Right cardiac atrium (tissue), 5 donors: ENCODE measurements at regions not wholly inside any gene's neighbourhood (a gene's known extent, or its start where the extent isn't known, plus 50 kb on each side); places are given as distances from the start of the nearest gene placed in this dataset.
"Not testable (repeated sequence)": the region's sequence is repeated elsewhere in the genome, so short reads cannot be mapped to it uniquely, and the experiment has no call there.

Experiments
- ATAC-seq, 2 donors: fragments of 200-7000 bp; cut with Tn5 transposase; one replicate each; pipeline versions ENCODE4 v1.8.0 to v1.9.1; 2020; ENCODE audit warnings: moderate library complexity in 2 of 2, mild to moderate bottlenecking in 1 of 2
- DNase-seq, 3 donors: peaks; one replicate each; pipeline ENCODE4 v3.0.0-alpha.2; 2020
- H3K27ac ChIP-seq: one replicate; pipeline ENCODE4 v1.5.1; 2013; ENCODE audit warnings: mild to moderate bottlenecking, low read length, control low read depth, moderate library complexity
- H3K27me3 ChIP-seq: one replicate; pipeline ENCODE4 v1.6.1; 2013; ENCODE audit not compliant: control insufficient read depth, insufficient read depth
- H3K4me1 ChIP-seq: one replicate; pipeline ENCODE4 v1.6.1; 2013; ENCODE audit warnings: low read length; ENCODE audit not compliant: control insufficient read depth, insufficient read depth
- H3K4me3 ChIP-seq: one replicate; pipeline ENCODE4 v1.5.1; 2013; ENCODE audit warnings: low read length, control low read depth
- H3K9me3 ChIP-seq: one replicate; pipeline ENCODE4 v1.6.1; 2013; ENCODE audit warnings: low read length; ENCODE audit not compliant: control insufficient read depth
- WGBS: extraction: QIAGEN DNeasy Blood & Tissue Kit; methylation state at CpG from one replicate; pipeline ENCODE4 v1.1.7; 2013; 5-methylcytosine and 5-hydroxymethylcytosine counted together
- intact Hi-C, 4 donors: fragments of 100-400 bp; cut with DNase I; formaldehyde crosslinking; loops; one replicate each; pipeline versions ENCODE4 v1.11.0 to v1.14.0; 2022 to 2023
- donor health status: healthy with polysubstance abuse.
- donor health status: DM: no; HTN: yes; CAD: no.
- donor health status: DM: no; HTN: no; CAD: no.
- donor health status: DM: no; HTN: yes; CAD: no; lungs with severe emphysema.
- donor health status: DM: yes; HTN: yes; CAD: no.

- H3K9me3 ChIP-seq, H3K27me3 ChIP-seq, H3K4me1 ChIP-seq, intact Hi-C loops, DNase-seq, H3K27ac ChIP-seq, H3K4me3 ChIP-seq, ATAC-seq: not testable (repeated sequence)
- 26% methylated on average over 3 of the region's 3 CpGs for WGBS
Measured at GRCh38 chrY:10958122-10958521, 1430.4 kb downstream of the TSPY10 start.

- no peaks in the 10 kb centered on the region for H3K4me1 ChIP-seq
- no peaks in the 10 kb centered on the region for H3K9me3 ChIP-seq
- ATAC-seq = no peak
- 56% methylated on average over 10 of the region's 10 CpGs for WGBS
- H3K27me3 ChIP-seq = no peaks in the 10 kb centered on the region
- intact Hi-C loops = no loop called here
- no peak overlapping the region for H3K27ac ChIP-seq
- DNase-seq = no peak
- no peak overlapping the region for H3K4me3 ChIP-seq
Measured at GRCh38 chrY:10973422-10973821, 1445.7 kb downstream of the TSPY10 start.

DNA sequence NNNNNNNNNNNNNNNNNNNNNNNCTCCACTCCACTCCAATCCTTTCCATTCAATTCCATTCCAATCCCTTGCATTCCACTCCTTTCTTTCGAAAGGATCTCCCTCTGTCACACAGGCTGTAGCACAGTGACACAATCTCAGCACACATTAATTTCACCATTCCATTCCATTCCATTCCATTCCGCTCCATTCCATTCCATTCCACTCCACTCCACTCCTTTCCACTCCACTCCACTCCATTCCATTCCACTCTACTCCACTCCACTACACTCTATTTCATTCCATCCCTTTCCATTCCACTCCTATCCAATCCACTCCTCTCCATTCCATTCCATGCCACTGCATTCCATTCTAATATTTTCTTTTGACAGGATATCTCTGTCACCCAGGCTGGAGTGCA lies 1459.0 kb downstream of the TSPY10 start:
- no peak for DNase-seq
- peak in 1 of 2 donors; percentile 50 for ATAC-seq
- H3K27me3 ChIP-seq = no peaks in the 10 kb centered on the region
- intact Hi-C loops = no loop called here
- H3K4me1 ChIP-seq = no peaks in the 10 kb centered on the region
- no peak overlapping the region for H3K4me3 ChIP-seq
- no peak overlapping the region for H3K27ac ChIP-seq
- no peaks in the 10 kb centered on the region for H3K9me3 ChIP-seq
- 62% methylated on average over 2 of the region's 2 CpGs for WGBS

GRCh38 chrY:10987626-10988025 lies 1459.9 kb downstream of the TSPY10 start:
- DNase-seq (no peak), ATAC-seq (peak; percentile 69)
- Histone ChIP-seq H3K4me3 (no peak overlapping the region), H3K27me3 (no peaks in the 10 kb centered on the region), H3K27ac (no peak overlapping the region), H3K4me1 (no peaks in the 10 kb centered on the region), H3K9me3 (no peaks in the 10 kb centered on the region)
- intact Hi-C loops = no loop called here
- WGBS = 35% methylated on average over 1 of the region's 1 CpG

DNA sequence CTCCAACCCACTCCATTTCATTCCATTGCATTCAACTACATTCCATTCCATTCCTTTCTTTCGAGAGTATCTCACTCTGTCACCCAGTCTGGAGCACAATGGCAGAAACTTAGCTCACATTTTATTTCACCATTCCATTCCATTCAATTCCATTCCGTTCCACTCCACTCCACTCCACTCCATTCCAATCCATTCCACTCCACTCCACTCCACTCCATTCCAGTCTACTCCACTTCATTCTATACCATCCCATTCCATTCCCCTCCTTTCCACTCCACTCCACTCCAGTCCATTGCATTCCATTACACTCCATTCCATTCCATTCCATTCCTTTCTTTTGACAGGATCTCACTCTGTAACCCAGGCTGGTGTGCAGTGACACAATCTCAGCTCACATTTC lies 1466.3 kb downstream of the TSPY10 start:
- intact Hi-C loops = no loop called here
- 37% methylated on average over 2 of the region's 2 CpGs for WGBS
- H3K4me3 ChIP-seq = no peak overlapping the region
- ATAC-seq = no peak
- H3K9me3 ChIP-seq = peaks cover 2% of the 10 kb centered on the region
- no peak overlapping the region for H3K27ac ChIP-seq
- no peak for DNase-seq
- H3K4me1 ChIP-seq = no peaks in the 10 kb centered on the region
- no peaks in the 10 kb centered on the region for H3K27me3 ChIP-seq

DNA sequence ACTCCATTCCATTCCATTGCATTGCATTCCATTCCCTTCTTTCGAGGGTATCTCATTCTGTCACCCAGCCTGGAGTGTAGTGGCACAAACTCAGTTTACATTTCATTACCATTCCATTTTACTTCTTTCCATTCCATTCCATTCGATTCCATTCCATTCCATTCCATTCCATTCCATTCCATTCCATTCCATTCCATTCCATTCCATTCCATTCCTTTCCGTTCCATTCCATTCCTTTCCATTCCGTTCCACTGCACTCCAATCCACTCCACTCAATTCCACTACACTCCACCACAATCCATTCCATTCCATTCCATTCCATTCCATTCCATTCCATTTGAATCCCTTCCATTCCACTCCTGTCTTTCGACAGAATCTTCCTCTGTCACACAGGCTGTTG lies 1472.0 kb downstream of the TSPY10 start:
- intact Hi-C loops, DNase-seq: not testable (repeated sequence)

GRCh38 chrY:11014229-11014628 lies 1486.5 kb downstream of the TSPY10 start:
- DNase-seq, H3K9me3 ChIP-seq, intact Hi-C loops, H3K4me1 ChIP-seq, H3K4me3 ChIP-seq, H3K27me3 ChIP-seq, H3K27ac ChIP-seq: not testable (repeated sequence)
- peak; percentile 52 to 55 for ATAC-seq
- 42% methylated on average over 3 of the region's 3 CpGs for WGBS

More for the DNA sequence above, 1472.0 kb downstream of the TSPY10 start:
- not testable (repeated sequence) for H3K4me1 ChIP-seq, H3K9me3 ChIP-seq, H3K4me3 ChIP-seq, H3K27ac ChIP-seq, H3K27me3 ChIP-seq
- 42% methylated on average over 5 of the region's 5 CpGs for WGBS
- ATAC-seq = peak; percentile 86 to 89

DNA sequence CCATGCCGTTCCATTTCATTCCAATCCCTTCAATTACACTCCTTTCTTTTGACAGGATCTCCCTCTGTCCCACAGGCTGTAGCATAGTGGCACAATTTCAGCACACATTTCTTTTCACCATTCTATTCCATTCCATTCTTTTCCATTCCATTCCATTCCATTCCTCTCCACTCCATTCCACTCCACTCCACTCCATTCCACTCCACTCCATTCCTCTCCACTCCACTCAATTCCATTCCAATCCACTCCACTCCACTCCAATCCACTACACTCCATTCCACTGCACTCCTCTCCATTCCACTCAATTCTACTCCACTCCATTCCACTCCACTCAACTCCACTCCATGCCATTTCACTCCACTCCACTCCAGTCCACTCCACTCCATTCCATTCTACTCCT lies 1495.1 kb downstream of the TSPY10 start:
- peaks cover 2% of the 10 kb centered on the region for H3K9me3 ChIP-seq
- H3K27me3 ChIP-seq = no peaks in the 10 kb centered on the region
- H3K4me3 ChIP-seq = no peak overlapping the region
- DNase-seq = no peak
- 57% methylated on average over 1 of the region's 1 CpG for WGBS
- intact Hi-C loops = no loop called here
- no peak overlapping the region for H3K27ac ChIP-seq
- H3K4me1 ChIP-seq = no peaks in the 10 kb centered on the region
- ATAC-seq = peak in 1 of 2 donors; percentile 68

DNA sequence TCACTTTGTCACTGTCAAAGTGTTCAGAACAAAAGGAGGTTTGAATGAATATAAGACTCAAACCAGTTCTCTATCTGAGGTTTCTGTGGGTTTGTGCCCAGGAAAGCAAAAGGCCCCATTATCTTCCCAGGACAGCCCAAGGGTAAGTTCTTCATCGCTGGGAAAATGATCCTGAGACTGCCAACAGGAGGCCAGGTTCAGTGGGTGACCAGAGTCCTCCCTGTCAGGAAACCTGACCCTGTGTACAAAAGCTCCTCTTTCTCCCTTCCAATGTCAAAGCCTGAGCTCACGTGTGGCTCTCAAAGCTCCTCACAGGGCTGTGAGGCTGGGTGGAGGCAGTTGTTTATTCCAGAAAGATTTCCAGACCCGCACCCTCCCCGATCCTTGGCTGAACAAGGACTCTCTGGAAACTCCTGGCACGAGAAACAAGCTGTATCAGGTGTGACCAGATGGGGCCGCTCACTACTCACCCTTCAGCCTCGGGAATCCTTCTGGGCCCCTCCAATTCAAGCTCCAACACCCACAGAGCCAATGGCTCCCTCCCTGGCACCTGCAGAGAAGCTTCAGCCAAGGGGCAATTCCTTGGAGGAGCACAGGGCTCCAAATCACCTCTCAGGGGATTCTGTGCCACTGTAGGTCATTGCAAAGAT lies 1516.7 kb downstream of the TSPY10 start:
- H3K4me3 ChIP-seq = no peak overlapping the region
- no peak overlapping the region for H3K27ac ChIP-seq
- ATAC-seq = no peak
- WGBS = 32% methylated on average over 7 of the region's 7 CpGs
- H3K4me1 ChIP-seq = no peaks in the 10 kb centered on the region
- no peaks in the 10 kb centered on the region for H3K9me3 ChIP-seq
- intact Hi-C loops = no loop called here
- DNase-seq = no peak
- no peaks in the 10 kb centered on the region for H3K27me3 ChIP-seq

DNA sequence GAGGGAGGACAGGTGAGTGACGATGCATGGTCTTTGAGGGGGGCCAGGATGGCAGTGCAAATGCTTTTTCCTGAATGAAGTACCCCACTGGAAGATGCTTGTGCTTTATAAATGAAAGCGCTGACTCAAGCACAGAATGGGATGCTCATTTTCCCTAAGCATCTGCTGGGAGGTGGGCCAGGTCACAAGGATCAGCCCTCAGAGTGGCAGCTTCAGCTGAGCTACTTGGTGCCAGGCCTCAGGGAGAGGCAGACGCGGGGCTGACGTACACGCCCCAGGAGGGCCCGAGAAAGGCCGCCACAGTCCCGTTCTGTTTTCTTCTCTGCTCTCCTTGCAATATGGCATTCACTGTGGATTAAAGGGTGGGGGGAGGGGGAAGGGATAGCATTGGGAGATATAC lies 1535.8 kb downstream of the TSPY10 start:
- Histone ChIP-seq H3K9me3 (no peaks in the 10 kb centered on the region), H3K4me1 (no peaks in the 10 kb centered on the region), H3K4me3 (no peak overlapping the region), H3K27me3 (no peaks in the 10 kb centered on the region), H3K27ac (no peak overlapping the region)
- intact Hi-C loops = no loop called here
- WGBS = 82% methylated on average over 9 of the region's 9 CpGs
- DNase-seq (no peak), ATAC-seq (no peak)

- Histone ChIP-seq H3K27me3 (no peaks in the 10 kb centered on the region), H3K27ac (no peak overlapping the region), H3K4me1 (no peaks in the 10 kb centered on the region), H3K9me3 (no peaks in the 10 kb centered on the region), H3K4me3 (no peak overlapping the region)
- intact Hi-C loops = no loop called here
- DNase-seq (no peak), ATAC-seq (no peak)
- WGBS = 22% methylated on average over 2 of the region's 2 CpGs
Measured at GRCh38 chrY:11063960-11064359, 1536.3 kb downstream of the TSPY10 start.

DNA sequence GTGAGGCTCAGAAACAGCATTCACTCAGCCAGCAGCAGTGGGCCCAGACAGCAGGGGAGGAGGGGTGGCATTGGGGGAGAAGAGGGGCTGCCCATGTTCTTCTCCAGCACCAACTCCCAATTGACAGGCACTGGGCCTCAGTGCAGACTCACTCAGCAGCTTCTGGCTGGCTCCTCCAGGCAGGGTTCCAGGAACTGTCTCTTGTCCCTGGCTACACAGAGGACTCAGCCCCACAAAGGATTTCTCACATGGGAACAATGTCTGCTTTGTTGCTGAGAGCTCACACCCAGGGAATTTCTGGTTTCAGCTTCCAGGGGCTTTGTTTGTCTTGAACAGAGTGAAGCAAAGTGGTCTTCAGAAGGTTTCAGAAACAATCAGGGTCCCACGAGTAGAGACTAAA lies 1536.7 kb downstream of the TSPY10 start:
- no peak overlapping the region for H3K27ac ChIP-seq
- DNase-seq (peak in 1 of 3 donors; percentile 24), ATAC-seq (no peak)
- no peak overlapping the region for H3K4me3 ChIP-seq
- no peaks in the 10 kb centered on the region for H3K4me1 ChIP-seq
- WGBS = 27% methylated on average over 1 of the region's 1 CpG
- no peaks in the 10 kb centered on the region for H3K9me3 ChIP-seq
- H3K27me3 ChIP-seq = no peaks in the 10 kb centered on the region
- intact Hi-C loops = no loop called here
